Progenitor cell of endocrine pancreas (in vitro differentiated cells): ENCODE measurements at regions not wholly inside any gene's neighbourhood (a gene's known extent, or its start where the extent isn't known, plus 50 kb on each side); places are given as distances from the start of the nearest gene placed in this dataset.

Source experiments
- DNase-seq: peaks from one replicate; pipeline ENCODE4 v3.0.0; 2021; ENCODE audit warnings: low spot score; ENCODE audit not compliant: unreplicated experiment
- H3K27ac Mint-ChIP-seq: 2 replicates; pipeline ENCODE4 v1.8.0; 2021; ENCODE audit warnings: mild to moderate bottlenecking, moderate library complexity, mixed read lengths
- H3K27me3 Mint-ChIP-seq: 2 replicates; pipeline ENCODE4 v1.8.0; 2021; ENCODE audit warnings: mixed read lengths
- H3K36me3 Mint-ChIP-seq: 2 replicates; pipeline ENCODE4 v1.8.0; 2022; ENCODE audit warnings: mixed read lengths; ENCODE audit not compliant: insufficient read depth
- H3K4me1 Mint-ChIP-seq: 2 replicates; pipeline ENCODE4 v1.8.0; 2021; ENCODE audit warnings: low read depth, mixed read lengths
- H3K4me3 Mint-ChIP-seq: 2 replicates; pipeline ENCODE4 v1.8.0; 2021; ENCODE audit warnings: low read depth, mild to moderate bottlenecking, moderate library complexity, mixed read lengths
- H3K9me3 Mint-ChIP-seq: 2 replicates; pipeline ENCODE4 v1.8.0; 2021; ENCODE audit warnings: low read depth, mixed read lengths
- CTCF ChIP-seq: fragments of 200-600 bp; sonication (generic); IDR thresholded peaks from one replicate; pipeline ENCODE4 v1.5.0; 2021; ENCODE audit warnings: antibody characterized with exemption, mild to moderate bottlenecking; ENCODE audit not compliant: unreplicated experiment

GRCh38 chr1:219441884-219442283, 171.0 kb downstream of the ZC3H11B start:
- no peak for DNase-seq
- Mint-ChIP-seq H3K36me3 (peaks cover 1% of the 10 kb centered on the region), H3K27ac (no peak overlapping the region), H3K4me1 (peaks cover 8% of the 10 kb centered on the region), H3K27me3 (no peaks in the 10 kb centered on the region), H3K4me3 (no peak overlapping the region), H3K9me3 (peaks cover 10% of the 10 kb centered on the region)
- no peak for TF ChIP-seq CTCF

- no peaks in the 10 kb centered on the region for H3K27me3 Mint-ChIP-seq
- H3K9me3 Mint-ChIP-seq = peaks cover 10% of the 10 kb centered on the region
- no peak for DNase-seq
- no peak overlapping the region for H3K27ac Mint-ChIP-seq
- peaks cover 1% of the 10 kb centered on the region for H3K36me3 Mint-ChIP-seq
- peaks cover 14% of the 10 kb centered on the region for H3K4me1 Mint-ChIP-seq
- H3K4me3 Mint-ChIP-seq = no peak overlapping the region
- no peak for TF ChIP-seq CTCF
Observed at GRCh38 chr1:219439376-219439775, 173.5 kb downstream of the ZC3H11B start.

GRCh38 chr1:219438386-219438785, 174.5 kb downstream of the ZC3H11B start:
- no peak for DNase-seq
- no peak overlapping the region for H3K4me3 Mint-ChIP-seq
- H3K27ac Mint-ChIP-seq = no peak overlapping the region
- H3K36me3 Mint-ChIP-seq = peaks cover 1% of the 10 kb centered on the region
- no peaks in the 10 kb centered on the region for H3K27me3 Mint-ChIP-seq
- H3K4me1 Mint-ChIP-seq = peaks cover 19% of the 10 kb centered on the region
- H3K9me3 Mint-ChIP-seq = peaks cover 10% of the 10 kb centered on the region
- TF ChIP-seq CTCF = no peak

- Mint-ChIP-seq H3K36me3 (no peaks in the 10 kb centered on the region), H3K4me1 (peaks cover 20% of the 10 kb centered on the region), H3K27ac (no peak overlapping the region), H3K4me3 (no peak overlapping the region), H3K27me3 (no peaks in the 10 kb centered on the region), H3K9me3 (no peaks in the 10 kb centered on the region)
- TF ChIP-seq CTCF = no peak
- DNase-seq = no peak
Observed at GRCh38 chr1:219434923-219435297, 178.0 kb downstream of the ZC3H11B start.

GRCh38 chr1:219434285-219434922, 178.5 kb downstream of the ZC3H11B start:
- Mint-ChIP-seq H3K4me3 (no peak overlapping the region), H3K4me1 (peaks cover 20% of the 10 kb centered on the region), H3K36me3 (no peaks in the 10 kb centered on the region), H3K27me3 (no peaks in the 10 kb centered on the region), H3K27ac (no peak overlapping the region), H3K9me3 (no peaks in the 10 kb centered on the region)
- DNase-seq = no peak
- no peak for TF ChIP-seq CTCF
